GM23338 (cell line): ENCODE measurements at regions not wholly inside any gene's neighbourhood (a gene's known extent, or its start where the extent isn't known, plus 50 kb on each side); places are given as distances from the start of the nearest gene placed in this dataset.

ENCODE experiments used
- ATAC-seq: fragments of 200-7000 bp; cut with Tn5 transposase; 3 replicates; pipeline ENCODE4 v1.9.1; 2020
- DNase-seq: peaks from one replicate; pipeline ENCODE4 v3.0.0-alpha.2; 2015; ENCODE audit warnings: low spot score
- H2AFZ ChIP-seq: fragments of 200-600 bp; sonication (generic); 2 replicates; pipeline ENCODE4 v1.8.0; 2016; ENCODE audit warnings: antibody characterized with exemption, mild to moderate bottlenecking, moderate library complexity
- H3F3A ChIP-seq: fragments of 200-600 bp; sonication (generic); replicated peaks from 2 replicates; pipeline ENCODE4 v1.8.0; 2017; ENCODE audit warnings: antibody characterized with exemption, mixed run types, low read depth
- H3K27ac ChIP-seq: fragments of 200-600 bp; sonication (generic); 2 replicates; pipeline ENCODE4 v1.6.1; 2016; ENCODE audit warnings: low read depth
- H3K27me3 ChIP-seq: fragments of 200-600 bp; sonication (generic); 2 replicates; pipeline ENCODE4 v1.8.0; 2016; ENCODE audit warnings: mild to moderate bottlenecking, mixed run types, moderate library complexity; ENCODE audit not compliant: insufficient read depth
- H3K36me3 ChIP-seq: fragments of 200-600 bp; sonication (generic); 2 replicates; pipeline ENCODE4 v1.8.0; 2016; ENCODE audit warnings: mild to moderate bottlenecking; ENCODE audit not compliant: insufficient read depth
- H3K4me1 ChIP-seq: fragments of 200-600 bp; sonication (generic); 2 replicates; pipeline ENCODE4 v1.8.0; 2016; ENCODE audit warnings: mild to moderate bottlenecking, moderate library complexity; ENCODE audit not compliant: insufficient read depth
- H3K4me2 ChIP-seq: fragments of 200-600 bp; sonication (generic); 2 replicates; pipeline ENCODE4 v1.7.1; 2017; ENCODE audit warnings: mixed run types
- H3K4me3 ChIP-seq: fragments of 200-600 bp; sonication (generic); 2 replicates; pipeline ENCODE4 v1.6.1; 2016; ENCODE audit warnings: mixed run types
- H3K79me2 ChIP-seq: fragments of 200-600 bp; sonication (generic); replicated peaks from 2 replicates; pipeline ENCODE4 v1.8.0; 2017; ENCODE audit warnings: mild to moderate bottlenecking; ENCODE audit not compliant: insufficient read depth
- H3K9me2 ChIP-seq: fragments of 200-600 bp; sonication (generic); 2 replicates; pipeline ENCODE4 v1.8.0; 2017; ENCODE audit not compliant: insufficient read depth
- H4K20me1 ChIP-seq: fragments of 200-600 bp; sonication (generic); replicated peaks from 2 replicates; pipeline ENCODE4 v1.8.0; 2017; ENCODE audit warnings: mild to moderate bottlenecking; ENCODE audit not compliant: insufficient read depth
- H3K27ac Mint-ChIP-seq: 2 replicates; pipeline ENCODE4 v1.8.0; 2020; ENCODE audit warnings: inconsistent platforms, mild to moderate bottlenecking, moderate library complexity, mixed read lengths
- H3K27me3 Mint-ChIP-seq: 3 replicates; pipeline ENCODE4 v1.8.0; 2022; ENCODE audit warnings: low read depth, mild to moderate bottlenecking, moderate library complexity, mixed read lengths, inconsistent platforms; ENCODE audit not compliant: insufficient read depth, poor library complexity
- H3K36me3 Mint-ChIP-seq: 3 replicates; pipeline ENCODE4 v1.8.0; 2021; ENCODE audit warnings: low read depth, mild to moderate bottlenecking, inconsistent platforms, moderate library complexity, mixed read lengths
- H3K4me1 Mint-ChIP-seq: 3 replicates; pipeline ENCODE4 v1.8.0; 2020; ENCODE audit warnings: mild to moderate bottlenecking, inconsistent platforms, mixed read lengths
- H3K4me3 Mint-ChIP-seq: 3 replicates; pipeline ENCODE4 v1.8.0; 2021; ENCODE audit warnings: moderate library complexity, mild to moderate bottlenecking, inconsistent platforms, mixed read lengths
- H3K9me3 Mint-ChIP-seq: 3 replicates; pipeline ENCODE4 v1.8.0; 2020; ENCODE audit warnings: moderate library complexity, mild to moderate bottlenecking, inconsistent platforms, mixed read lengths
- CREB1 ChIP-seq: fragments of 250-450 bp; sonication (Bioruptor Pico); IDR thresholded peaks from 2 replicates; pipeline ENCODE4 v1.5.0; 2020; ENCODE audit warnings: low read depth, mild to moderate bottlenecking, moderate library complexity
- CTCF ChIP-seq, 2 experiments: fragments of 200-600 bp in 1 of 2; sonication (generic) in 1 of 2; conservative IDR thresholded peaks; 2 replicates each; pipeline versions ENCODE4 v1.5.1 to v1.6.1; 2016 to 2017; ENCODE audit warnings: antibody characterized with exemption in 2 of 2, low read depth in 2 of 2, mild to moderate bottlenecking in 2 of 2, moderate library complexity in 1 of 2
- ETS1 ChIP-seq: IDR thresholded peaks from 2 replicates; pipeline ENCODE4 v1.6.1; 2016; ENCODE audit warnings: antibody characterized with exemption
- EZH2 ChIP-seq: fragments of 200-600 bp; sonication (generic); IDR thresholded peaks from one replicate; pipeline ENCODE4 v1.8.0; 2017; ENCODE audit warnings: antibody characterized with exemption, mild to moderate bottlenecking, low read depth; ENCODE audit not compliant: unreplicated experiment
- EZH2phosphoT487 ChIP-seq: fragments of 200-600 bp; sonication (generic); IDR thresholded peaks from one replicate; pipeline ENCODE4 v1.8.1; 2018; ENCODE audit warnings: antibody characterized with exemption; ENCODE audit not compliant: unreplicated experiment
- JUNB ChIP-seq: IDR thresholded peaks from one replicate; pipeline ENCODE4 v1.6.1; 2016; ENCODE audit warnings: antibody characterized with exemption; ENCODE audit not compliant: unreplicated experiment
- NANOG ChIP-seq: IDR thresholded peaks from 2 replicates; pipeline ENCODE4 v1.6.1; 2016; ENCODE audit warnings: antibody characterized with exemption, borderline replicate concordance
- POLR2AphosphoS5 ChIP-seq: IDR thresholded peaks from 2 replicates; pipeline ENCODE4 v1.6.1; 2016; ENCODE audit warnings: antibody characterized with exemption, low read depth
- REST ChIP-seq: IDR thresholded peaks from one replicate; pipeline ENCODE4 v1.6.1; 2018; ENCODE audit warnings: antibody characterized with exemption; ENCODE audit not compliant: unreplicated experiment
- STAT1 ChIP-seq: IDR thresholded peaks from one replicate; pipeline ENCODE4 v1.6.1; 2016; ENCODE audit warnings: antibody characterized with exemption; ENCODE audit not compliant: unreplicated experiment
- ZNF114 ChIP-seq: fragments of 250-450 bp; sonication (Bioruptor Pico); IDR thresholded peaks from 2 replicates; pipeline ENCODE4 v1.5.0; 2020; ENCODE audit warnings: mild to moderate bottlenecking, moderate library complexity
- ZNF331 ChIP-seq: fragments of 250-450 bp; sonication (Bioruptor Pico); IDR thresholded peaks from 2 replicates; pipeline ENCODE4 v1.5.0; 2020; ENCODE audit warnings: low read depth, mild to moderate bottlenecking, moderate library complexity
- ZNF462 ChIP-seq: fragments of 250-450 bp; sonication (Bioruptor Pico); IDR thresholded peaks from 2 replicates; pipeline ENCODE4 v1.5.0; 2020; ENCODE audit warnings: mild to moderate bottlenecking, moderate library complexity

GRCh38 chr9:110133608-110134210 is 74.2 kb downstream of the C9orf152 start:
- no peak for ATAC-seq
- Histone ChIP-seq H4K20me1 (no peaks in the 10 kb centered on the region; the same call in 1 of the 2 replicates), H2AFZ (no peak overlapping the region), H3K36me3 (no peaks in the 10 kb centered on the region), H3K9me2 (no peaks in the 10 kb centered on the region), H3K27me3 (no peaks in the 10 kb centered on the region), H3F3A (no peaks in the 10 kb centered on the region), H3K4me1 (peaks cover 33% of the 10 kb centered on the region), H3K27ac (no peak overlapping the region), H3K4me3 (no peak overlapping the region), H3K4me2 (no peak overlapping the region), H3K79me2 (peaks cover 24% of the 10 kb centered on the region)
- no peaks in the 10 kb centered on the region for H3K9me3 Mint-ChIP-seq
- H3K27me3 Mint-ChIP-seq: peaks cover 14% of the 10 kb centered on the region
- no peak for DNase-seq
- peaks cover 32% of the 10 kb centered on the region for H3K36me3 Mint-ChIP-seq
- no peak for TF ChIP-seq ZNF114 (CRISPR knock-in tag)
- TF ChIP-seq EZH2phosphoT487: no peak
- TF ChIP-seq ZNF462: no peak
- no peak for TF ChIP-seq REST
- TF ChIP-seq CREB1 (CRISPR knock-in tag): no peak
- no peak for TF ChIP-seq POLR2AphosphoS5
- no peak for TF ChIP-seq ETS1
- TF ChIP-seq NANOG: no peak
- no peak for TF ChIP-seq JUNB
- no peak for TF ChIP-seq STAT1
- no peak for TF ChIP-seq ZNF331
- TF ChIP-seq EZH2: no peak
- TF ChIP-seq CTCF (conservative IDR thresholded peaks at IDR 0.05; ENCODE audit: low read depth in 2 of 2): no peak
- H3K27ac Mint-ChIP-seq: no peak overlapping the region; the same call in 1 of the 2 replicates
- peaks cover 50% of the 10 kb centered on the region for H3K4me1 Mint-ChIP-seq
- no peak overlapping the region for H3K4me3 Mint-ChIP-seq
